GM06990 (cell line): ENCODE measurements at regions not wholly inside any gene's neighbourhood (a gene's known extent, or its start where the extent isn't known, plus 50 kb on each side); places are given as distances from the start of the nearest gene placed in this dataset.

Experiments
- DNase-seq: peaks from one replicate; pipeline ENCODE4 v3.0.0-alpha.2; 2011; ENCODE audit not compliant: insufficient read length; ENCODE audit errors: extremely low read depth
- H3K27me3 ChIP-seq: replicated peaks from 2 replicates; pipeline ENCODE4 v1.6.0; 2011; ENCODE audit warnings: low read length; ENCODE audit not compliant: control insufficient read depth, insufficient read depth
- H3K36me3 ChIP-seq: 2 replicates; pipeline ENCODE4 v1.5.1; 2011; ENCODE audit warnings: low read length; ENCODE audit not compliant: control insufficient read depth, insufficient read depth
- H3K4me3 ChIP-seq: replicated peaks from 2 replicates; pipeline ENCODE4 v1.5.1; 2011; ENCODE audit warnings: low read depth, mild to moderate bottlenecking, control low read depth, low read length
- TF ChIP-seq, protein P1 (sequence below): IDR thresholded peaks from 2 replicates; pipeline ENCODE4 v1.5.1; 2011; ENCODE audit warnings: low read length, control low read depth, mild to moderate bottlenecking, inconsistent platforms; ENCODE audit not compliant: insufficient read depth, poor library complexity, severe bottlenecking

GRCh38 chr2:12051831-12052230, 305.4 kb downstream of the LPIN1 start:
- Histone ChIP-seq H3K36me3 (no peaks in the 10 kb centered on the region), H3K27me3 (no peaks in the 10 kb centered on the region), H3K4me3 (no peak overlapping the region)
- TF ChIP-seq, protein P1, sequence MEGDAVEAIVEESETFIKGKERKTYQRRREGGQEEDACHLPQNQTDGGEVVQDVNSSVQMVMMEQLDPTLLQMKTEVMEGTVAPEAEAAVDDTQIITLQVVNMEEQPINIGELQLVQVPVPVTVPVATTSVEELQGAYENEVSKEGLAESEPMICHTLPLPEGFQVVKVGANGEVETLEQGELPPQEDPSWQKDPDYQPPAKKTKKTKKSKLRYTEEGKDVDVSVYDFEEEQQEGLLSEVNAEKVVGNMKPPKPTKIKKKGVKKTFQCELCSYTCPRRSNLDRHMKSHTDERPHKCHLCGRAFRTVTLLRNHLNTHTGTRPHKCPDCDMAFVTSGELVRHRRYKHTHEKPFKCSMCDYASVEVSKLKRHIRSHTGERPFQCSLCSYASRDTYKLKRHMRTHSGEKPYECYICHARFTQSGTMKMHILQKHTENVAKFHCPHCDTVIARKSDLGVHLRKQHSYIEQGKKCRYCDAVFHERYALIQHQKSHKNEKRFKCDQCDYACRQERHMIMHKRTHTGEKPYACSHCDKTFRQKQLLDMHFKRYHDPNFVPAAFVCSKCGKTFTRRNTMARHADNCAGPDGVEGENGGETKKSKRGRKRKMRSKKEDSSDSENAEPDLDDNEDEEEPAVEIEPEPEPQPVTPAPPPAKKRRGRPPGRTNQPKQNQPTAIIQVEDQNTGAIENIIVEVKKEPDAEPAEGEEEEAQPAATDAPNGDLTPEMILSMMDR, result no peak
- no peak for DNase-seq

DNA sequence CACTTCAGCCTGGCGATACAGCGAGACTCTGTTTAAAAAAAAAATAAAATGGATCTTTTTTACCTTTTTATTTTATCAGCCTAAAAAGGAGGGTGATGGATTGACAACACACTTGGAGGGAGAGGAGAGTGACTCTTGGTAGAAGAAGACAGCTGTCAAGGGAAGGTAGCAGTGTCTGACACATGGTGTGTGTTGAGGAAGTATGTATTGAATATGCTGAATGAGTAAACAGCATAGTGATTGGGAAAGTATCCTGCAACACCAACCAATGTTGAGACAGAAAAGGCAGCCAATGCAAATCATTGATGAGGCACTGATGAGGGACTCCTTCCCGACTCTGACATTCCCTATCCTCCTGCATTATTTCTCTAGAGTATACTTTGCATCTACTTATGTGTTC, 306.4 kb downstream of the LPIN1 start:
- Histone ChIP-seq H3K4me3 (no peak overlapping the region), H3K27me3 (no peaks in the 10 kb centered on the region), H3K36me3 (no peaks in the 10 kb centered on the region)
- DNase-seq, result no peak
- TF ChIP-seq, protein P1, result no peak

GRCh38 chr2:12054956-12055618, 308.7 kb downstream of the LPIN1 start:
- no peak for DNase-seq
- no peak overlapping the region for H3K4me3 ChIP-seq
- TF ChIP-seq, protein P1, result no peak

GRCh38 chr2:12057436-12058166, 311.2 kb downstream of the LPIN1 start:
- DNase-seq, result peak; percentile 87
- TF ChIP-seq, protein P1, result no peak
- Histone ChIP-seq H3K27me3 (no peaks in the 10 kb centered on the region), H3K36me3 (no peaks in the 10 kb centered on the region), H3K4me3 (no peak overlapping the region)

More at GRCh38 chr2:12054956-12055618, 308.7 kb downstream of the LPIN1 start:
- H3K36me3 ChIP-seq, result no peaks in the 10 kb centered on the region
- H3K27me3 ChIP-seq, result no peaks in the 10 kb centered on the region

DNA sequence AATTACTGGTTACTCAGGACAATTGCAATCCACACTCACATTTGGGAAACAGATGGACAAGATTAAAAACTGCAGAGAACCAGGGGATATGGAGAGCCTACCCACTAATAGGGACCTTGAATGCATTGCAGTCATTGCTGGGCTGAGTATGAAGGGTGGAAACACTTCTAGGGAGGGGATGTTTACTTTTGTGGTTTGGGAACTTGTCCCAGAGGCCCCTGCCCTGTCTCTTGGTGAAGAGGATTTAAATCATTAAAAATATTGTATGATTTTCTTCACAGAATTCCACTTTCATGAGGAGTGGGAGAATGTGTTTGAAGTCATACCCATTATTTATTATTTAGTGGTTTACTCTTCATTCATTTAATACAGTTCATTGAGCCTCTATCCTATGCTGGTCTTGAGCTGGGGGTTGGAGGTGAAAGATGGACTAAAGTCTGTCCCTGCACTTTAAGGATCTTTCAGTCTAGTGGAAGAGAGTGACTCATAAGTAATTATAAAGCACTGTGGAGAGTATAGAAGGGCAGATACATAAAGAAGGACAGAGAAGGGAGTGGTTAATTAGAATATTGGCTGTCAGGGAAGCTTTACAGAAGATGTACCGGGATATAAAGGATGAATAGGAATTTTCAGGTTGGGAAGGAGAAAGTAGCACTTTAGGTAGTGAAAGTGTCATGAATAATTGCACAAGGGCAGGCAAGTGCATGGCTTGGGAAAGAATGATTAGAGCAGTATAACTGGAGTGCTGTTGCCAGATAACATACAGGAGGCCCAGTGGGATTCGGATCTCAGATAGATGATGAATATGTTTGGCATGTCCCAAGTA, 313.4 kb downstream of the LPIN1 start:
- TF ChIP-seq, protein P1, result no peak
- no peaks in the 10 kb centered on the region for H3K36me3 ChIP-seq
- H3K4me3 ChIP-seq, result no peak overlapping the region
- DNase-seq, result no peak
- no peaks in the 10 kb centered on the region for H3K27me3 ChIP-seq
